T-helper 1 cell treated with Interleukin-12 subunit alpha and Interleukin-12 subunit beta and Interleukin-4 antibody, amounts not matched to agents 30 μg/mL and 1 μg/mL, for 36 hours (primary cell): ENCODE measurements at regions not wholly inside any gene's neighbourhood (a gene's known extent, or its start where the extent isn't known, plus 50 kb on each side); places are given as distances from the start of the nearest gene placed in this dataset.

Experiments used
- H3K27ac Mint-ChIP-seq: one replicate; pipeline ENCODE4 v1.8.0; 2021; ENCODE audit warnings: mild to moderate bottlenecking, mixed read lengths
- H3K27me3 Mint-ChIP-seq: one replicate; pipeline ENCODE4 v1.8.0; 2021; ENCODE audit warnings: low read depth, mixed read lengths
- H3K36me3 Mint-ChIP-seq: one replicate; pipeline ENCODE4 v1.8.0; 2021; ENCODE audit warnings: low read depth, mixed read lengths
- H3K4me1 Mint-ChIP-seq: one replicate; pipeline ENCODE4 v1.8.0; 2021; ENCODE audit warnings: low read depth, mixed read lengths
- H3K4me3 Mint-ChIP-seq: one replicate; pipeline ENCODE4 v1.8.0; 2021; ENCODE audit warnings: mild to moderate bottlenecking, moderate library complexity, mixed read lengths
- H3K9me3 Mint-ChIP-seq: one replicate; pipeline ENCODE4 v1.8.0; 2021; ENCODE audit warnings: mixed read lengths

- Mint-ChIP-seq H3K27me3 (no peaks in the 10 kb centered on the region), H3K4me1 (no peaks in the 10 kb centered on the region), H3K36me3 (no peaks in the 10 kb centered on the region)
Measured at GRCh38 chr6:62362097-62362496, 76.1 kb upstream of the KHDRBS2 start.

GRCh38 chr6:62357835-62358234, 71.8 kb upstream of the KHDRBS2 start:
- H3K4me1 Mint-ChIP-seq = no peaks in the 10 kb centered on the region
- H3K9me3 Mint-ChIP-seq = no peaks in the 10 kb centered on the region
- no peaks in the 10 kb centered on the region for H3K36me3 Mint-ChIP-seq
- no peaks in the 10 kb centered on the region for H3K27me3 Mint-ChIP-seq
- H3K4me3 Mint-ChIP-seq = no peak overlapping the region
- H3K27ac Mint-ChIP-seq = no peak overlapping the region

More at GRCh38 chr6:62362097-62362496, 76.1 kb upstream of the KHDRBS2 start:
- Mint-ChIP-seq H3K9me3 (peaks cover 4% of the 10 kb centered on the region), H3K27ac (no peak overlapping the region), H3K4me3 (no peak overlapping the region)

GRCh38 chr6:62354261-62354660, 68.2 kb upstream of the KHDRBS2 start:
- no peak overlapping the region for H3K27ac Mint-ChIP-seq
- no peaks in the 10 kb centered on the region for H3K27me3 Mint-ChIP-seq
- no peaks in the 10 kb centered on the region for H3K4me1 Mint-ChIP-seq
- H3K36me3 Mint-ChIP-seq = no peaks in the 10 kb centered on the region
- H3K4me3 Mint-ChIP-seq = no peak overlapping the region
- no peaks in the 10 kb centered on the region for H3K9me3 Mint-ChIP-seq

GRCh38 chr6:62345962-62346689, 60.1 kb upstream of the KHDRBS2 start:
- Mint-ChIP-seq H3K4me3 (no peak overlapping the region), H3K27ac (no peak overlapping the region), H3K9me3 (peaks cover 21% of the 10 kb centered on the region), H3K4me1 (no peaks in the 10 kb centered on the region), H3K36me3 (no peaks in the 10 kb centered on the region), H3K27me3 (no peaks in the 10 kb centered on the region)

GRCh38 chr6:62345446-62345845, 59.4 kb upstream of the KHDRBS2 start:
- peaks cover 21% of the 10 kb centered on the region for H3K9me3 Mint-ChIP-seq
- no peaks in the 10 kb centered on the region for H3K36me3 Mint-ChIP-seq
- H3K27ac Mint-ChIP-seq = no peak overlapping the region
- H3K4me1 Mint-ChIP-seq = no peaks in the 10 kb centered on the region
- no peak overlapping the region for H3K4me3 Mint-ChIP-seq
- no peaks in the 10 kb centered on the region for H3K27me3 Mint-ChIP-seq

- no peaks in the 10 kb centered on the region for H3K4me1 Mint-ChIP-seq
- no peaks in the 10 kb centered on the region for H3K27me3 Mint-ChIP-seq
- no peak overlapping the region for H3K27ac Mint-ChIP-seq
- no peaks in the 10 kb centered on the region for H3K36me3 Mint-ChIP-seq
- H3K4me3 Mint-ChIP-seq = no peak overlapping the region
- peaks cover 23% of the 10 kb centered on the region for H3K9me3 Mint-ChIP-seq
Measured at GRCh38 chr6:62344850-62345249, 58.8 kb upstream of the KHDRBS2 start.

- Mint-ChIP-seq H3K4me1 (no peaks in the 10 kb centered on the region), H3K36me3 (no peaks in the 10 kb centered on the region), H3K4me3 (no peak overlapping the region), H3K9me3 (peaks cover 26% of the 10 kb centered on the region), H3K27me3 (no peaks in the 10 kb centered on the region), H3K27ac (no peak overlapping the region)
Measured at GRCh38 chr6:62338477-62338876, 52.5 kb upstream of the KHDRBS2 start.
